HCT116 (cell line): ENCODE measurements at regions not wholly inside any gene's neighbourhood (a gene's known extent, or its start where the extent isn't known, plus 50 kb on each side); places are given as distances from the start of the nearest gene placed in this dataset.

Source experiments
- ATAC-seq: fragments of 200-7000 bp; cut with Tn5 transposase; 2 replicates; pipeline ENCODE4 v1.9.1; 2020; ENCODE audit warnings: mild to moderate bottlenecking, moderate library complexity
- BruUV-seq: library from RNA; stranded (reverse); fragments of 400-500 nt; replicated peaks from 2 replicates; lab custom pipeline; 2021; lab: Mats Ljungman, UMichigan
- CTCF ChIA-PET: fragments of 300-600 bp; sonication (Branson Sonifier 250); formaldehyde crosslinking; loops from one replicate; lab custom pipeline; 2021; ENCODE audit warnings: antibody characterized with exemption; lab: Charles Lee
- POLR2A ChIA-PET: fragments of 300-600, 350-600 bp; sonication (Branson Sonifier 250); formaldehyde crosslinking; loops from one replicate; lab custom pipeline; 2021; ENCODE audit warnings: antibody characterized with exemption; lab: Charles Lee
- RAD21 ChIA-PET, 2 experiments: fragments of 300-600 bp; sonication (Branson Sonifier 250); formaldehyde crosslinking; loops; one replicate each; lab custom pipeline; 2023; ENCODE audit warnings: low total read pairs in 2 of 2; ENCODE audit not compliant: uncharacterized antibody in 2 of 2, unreplicated experiment in 2 of 2, low non-redundant PET in 1 of 2; lab: Charles Lee
- DNase-seq: peaks from one replicate; pipeline ENCODE4 v3.0.0-alpha.2; 2010; ENCODE audit warnings: low read depth, low spot score
- H2AFZ ChIP-seq: fragments of 200-600 bp; shearing (Covaris generic), sonication (generic); 2 replicates; pipeline ENCODE4 v1.6.1; 2017; ENCODE audit warnings: low read depth, mixed run types, mixed read lengths, antibody characterized with exemption, low read length; ENCODE audit not compliant: poor library complexity, severe bottlenecking
- H3K27ac ChIP-seq: 2 replicates; pipeline ENCODE4 v1.5.1; 2012; ENCODE audit warnings: low read depth, low read length
- H3K27me3 ChIP-seq: fragments of 200-600 bp; sonication (generic); 2 replicates; pipeline ENCODE4 v1.6.1; 2016; ENCODE audit warnings: mixed run types, low read length, mixed read lengths; ENCODE audit not compliant: insufficient read depth
- H3K36me3 ChIP-seq, 2 experiments: fragments of 200-500 bp in 1 of 2; fragments of 200-600 bp in 1 of 2; sonication (Bioruptor generic) in 1 of 2; sonication (generic) in 1 of 2; 2 replicates each; pipeline versions ENCODE4 v1.5.1 to v1.6.1; 2014 to 2016; ENCODE audit warnings: low read length in 2 of 2, inconsistent platforms in 1 of 2, mixed read lengths in 1 of 2, mixed run types in 1 of 2; ENCODE audit not compliant: insufficient read depth in 2 of 2, control insufficient read depth in 1 of 2
- H3K4me1 ChIP-seq, 2 experiments: fragments of 200-600 bp in 1 of 2; sonication (generic) in 1 of 2; 2 replicates each; pipeline versions ENCODE4 v1.5.1 to v1.6.1; 2012 to 2017; ENCODE audit warnings: low read length in 2 of 2, inconsistent platforms in 1 of 2, mild to moderate bottlenecking in 1 of 2, mixed read lengths in 1 of 2, mixed run types in 1 of 2, moderate library complexity in 1 of 2; ENCODE audit not compliant: insufficient read depth in 2 of 2, control insufficient read depth in 1 of 2
- H3K4me2 ChIP-seq: fragments of 200-600 bp; sonication (generic); 2 replicates; pipeline ENCODE4 v1.6.1; 2017; ENCODE audit warnings: mixed run types, low read length, mixed read lengths
- H3K4me3 ChIP-seq, 2 experiments: fragments of 200-600 bp in 1 of 2; sonication (generic) in 1 of 2; replicated peaks in 1 of 2; 2 replicates each; pipeline ENCODE4 v1.5.1; 2011 to 2016; ENCODE audit warnings: low read length in 2 of 2, control low read depth in 1 of 2, low read depth in 1 of 2, mild to moderate bottlenecking in 1 of 2, mixed read lengths in 1 of 2, mixed run types in 1 of 2
- H3K79me2 ChIP-seq: fragments of 200-600 bp; sonication (generic); 2 replicates; pipeline ENCODE4 v1.6.1; 2017; ENCODE audit warnings: mild to moderate bottlenecking, mixed run types, low read length, moderate library complexity, mixed read lengths; ENCODE audit not compliant: insufficient read depth
- H3K9ac ChIP-seq: fragments of 200-600 bp; sonication (generic); 2 replicates; pipeline ENCODE4 v1.6.1; 2016; ENCODE audit warnings: low read length, mixed read lengths
- H3K9me2 ChIP-seq: fragments of 200-600 bp; sonication (generic), shearing (Covaris generic); 2 replicates; pipeline ENCODE4 v1.6.1; 2017; ENCODE audit warnings: mixed run types, mild to moderate bottlenecking, moderate library complexity; ENCODE audit not compliant: insufficient read depth
- H3K9me3 ChIP-seq, 2 experiments: fragments of 200-500 bp in 1 of 2; fragments of 200-600 bp in 1 of 2; sonication (Bioruptor generic) in 1 of 2; sonication (generic) in 1 of 2; 2 replicates each; pipeline ENCODE4 v1.6.1; 2014 to 2017; ENCODE audit warnings: low read length in 2 of 2, mixed read lengths in 2 of 2, inconsistent platforms in 1 of 2, low read depth in 1 of 2, mild to moderate bottlenecking in 1 of 2, mixed run types in 1 of 2, moderate library complexity in 1 of 2; ENCODE audit not compliant: control insufficient read depth in 1 of 2, insufficient read depth in 1 of 2
- H4K20me1 ChIP-seq: fragments of 200-600 bp; sonication (generic), shearing (Covaris generic); 2 replicates; pipeline ENCODE4 v1.6.1; 2017; ENCODE audit warnings: mixed run types, mild to moderate bottlenecking, moderate library complexity; ENCODE audit not compliant: insufficient read depth
- CBX3 ChIP-seq: IDR thresholded peaks from 2 replicates; pipeline ENCODE4 v1.6.1; 2012; ENCODE audit warnings: low read depth
- CEBPB ChIP-seq: IDR thresholded peaks from 2 replicates; pipeline ENCODE4 v1.6.1; 2012; ENCODE audit warnings: low read depth
- ELF1 ChIP-seq: IDR thresholded peaks from 2 replicates; pipeline ENCODE4 v1.6.1; 2012; ENCODE audit warnings: low read depth, borderline replicate concordance
- FOSL1 ChIP-seq: IDR thresholded peaks from 2 replicates; pipeline ENCODE4 v1.6.1; 2012; ENCODE audit warnings: low read depth
- JUND ChIP-seq: IDR thresholded peaks from 2 replicates; pipeline ENCODE4 v1.6.1; 2012
- POLR2AphosphoS5 ChIP-seq: IDR thresholded peaks from 2 replicates; pipeline ENCODE4 v1.6.1; 2011; ENCODE audit warnings: mild to moderate bottlenecking, low read depth, low read length, moderate library complexity
- SIN3A ChIP-seq: IDR thresholded peaks from 2 replicates; pipeline ENCODE4 v1.6.1; 2012; ENCODE audit warnings: low read depth
- SRF ChIP-seq: IDR thresholded peaks from 2 replicates; pipeline ENCODE4 v1.6.1; 2012; ENCODE audit warnings: low read depth
- TCF7L2 ChIP-seq: IDR thresholded peaks from 2 replicates; pipeline ENCODE4 v1.7.0; 2011; ENCODE audit warnings: borderline replicate concordance, inconsistent platforms; ENCODE audit not compliant: insufficient read depth, insufficient read length; ENCODE audit errors: extremely low read depth
- YY1 ChIP-seq: IDR thresholded peaks from 2 replicates; pipeline ENCODE4 v1.6.1; 2011; ENCODE audit warnings: low read length, low read depth, moderate library complexity, mild to moderate bottlenecking; ENCODE audit not compliant: insufficient replicate concordance; ENCODE audit errors: extremely low read depth
- ZFX ChIP-seq: fragments of 450-650 bp; IDR thresholded peaks from 2 replicates; pipeline ENCODE4 v1.6.1; 2017
- ZNF274 ChIP-seq: fragments of 200-500 bp; sonication (Bioruptor generic); IDR thresholded peaks from 2 replicates; pipeline ENCODE4 v1.6.1; 2014; ENCODE audit warnings: mild to moderate bottlenecking, low read depth, low read length, inconsistent platforms
- intact Hi-C: fragments of 100-400 bp; cut with micrococcal nuclease; formaldehyde crosslinking; loops from 2 replicates; pipeline ENCODE4 v1.10.0; 2022
- TF ChIP-seq, protein P1 (sequence below): IDR thresholded peaks from 2 replicates; pipeline ENCODE4 v1.6.1; 2012
- TF ChIP-seq, protein P2 (sequence below): IDR thresholded peaks from 2 replicates; pipeline ENCODE4 v1.6.1; 2012
- TF ChIP-seq, protein P3 (sequence below), 3 experiments: fragments of 200-600 bp in 1 of 3; sonication (generic) in 1 of 3; IDR thresholded peaks in 2 of 3; conservative IDR thresholded peaks in 1 of 3; 2 replicates each; pipeline ENCODE4 v1.5.1; 2012 to 2017; ENCODE audit warnings: low read depth in 2 of 3, low read length in 2 of 3, antibody characterized with exemption in 1 of 3, borderline replicate concordance in 1 of 3, control low read depth in 1 of 3, mild to moderate bottlenecking in 1 of 3, mixed read lengths in 1 of 3, mixed run types in 1 of 3, moderate library complexity in 1 of 3; ENCODE audit not compliant: insufficient read depth in 1 of 3
- TF ChIP-seq, protein P4 (sequence below): IDR thresholded peaks from 2 replicates; pipeline ENCODE4 v1.6.1; 2011; ENCODE audit warnings: mild to moderate bottlenecking, low read length, moderate library complexity; ENCODE audit not compliant: insufficient replicate concordance; ENCODE audit errors: extremely low read depth
- TF ChIP-seq, protein P5 (sequence below): IDR thresholded peaks from 2 replicates; pipeline ENCODE4 v1.6.1; 2012; ENCODE audit warnings: low read depth

DNA sequence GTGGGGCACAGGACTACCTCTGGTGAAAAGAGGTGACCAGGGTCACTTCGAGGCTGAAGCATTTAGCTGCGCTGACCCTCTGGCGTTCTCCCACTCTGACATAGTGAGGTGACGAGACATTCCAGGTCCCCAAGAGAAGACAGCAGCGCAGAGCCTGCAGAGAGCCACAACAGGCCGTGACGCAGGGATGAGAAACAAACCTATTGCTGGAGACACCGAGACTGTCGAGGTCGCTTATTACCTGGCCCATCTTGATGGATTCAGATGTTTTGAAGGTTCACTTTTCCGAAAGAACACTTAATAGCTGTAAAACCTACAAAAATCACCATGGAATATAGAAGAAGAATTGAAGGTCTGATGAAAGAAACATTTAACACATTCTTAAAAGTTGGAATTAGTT lies 466.3 kb downstream of the NR2F2 start:
- H4K20me1 ChIP-seq: no peaks in the 10 kb centered on the region
- no peak overlapping the region for H3K4me2 ChIP-seq
- TF ChIP-seq SIN3A: no peak
- TF ChIP-seq, protein P1, sequence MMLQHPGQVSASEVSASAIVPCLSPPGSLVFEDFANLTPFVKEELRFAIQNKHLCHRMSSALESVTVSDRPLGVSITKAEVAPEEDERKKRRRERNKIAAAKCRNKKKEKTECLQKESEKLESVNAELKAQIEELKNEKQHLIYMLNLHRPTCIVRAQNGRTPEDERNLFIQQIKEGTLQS: no peak
- TF ChIP-seq CEBPB: no peak
- no peak for TF ChIP-seq SRF
- TF ChIP-seq, protein P2, sequence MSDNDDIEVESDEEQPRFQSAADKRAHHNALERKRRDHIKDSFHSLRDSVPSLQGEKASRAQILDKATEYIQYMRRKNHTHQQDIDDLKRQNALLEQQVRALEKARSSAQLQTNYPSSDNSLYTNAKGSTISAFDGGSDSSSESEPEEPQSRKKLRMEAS: no peak
- no peak for TF ChIP-seq CBX3
- no peak for TF ChIP-seq TCF7L2
- TF ChIP-seq YY1: no peak
- TF ChIP-seq JUND: no peak
- TF ChIP-seq, protein P3, sequence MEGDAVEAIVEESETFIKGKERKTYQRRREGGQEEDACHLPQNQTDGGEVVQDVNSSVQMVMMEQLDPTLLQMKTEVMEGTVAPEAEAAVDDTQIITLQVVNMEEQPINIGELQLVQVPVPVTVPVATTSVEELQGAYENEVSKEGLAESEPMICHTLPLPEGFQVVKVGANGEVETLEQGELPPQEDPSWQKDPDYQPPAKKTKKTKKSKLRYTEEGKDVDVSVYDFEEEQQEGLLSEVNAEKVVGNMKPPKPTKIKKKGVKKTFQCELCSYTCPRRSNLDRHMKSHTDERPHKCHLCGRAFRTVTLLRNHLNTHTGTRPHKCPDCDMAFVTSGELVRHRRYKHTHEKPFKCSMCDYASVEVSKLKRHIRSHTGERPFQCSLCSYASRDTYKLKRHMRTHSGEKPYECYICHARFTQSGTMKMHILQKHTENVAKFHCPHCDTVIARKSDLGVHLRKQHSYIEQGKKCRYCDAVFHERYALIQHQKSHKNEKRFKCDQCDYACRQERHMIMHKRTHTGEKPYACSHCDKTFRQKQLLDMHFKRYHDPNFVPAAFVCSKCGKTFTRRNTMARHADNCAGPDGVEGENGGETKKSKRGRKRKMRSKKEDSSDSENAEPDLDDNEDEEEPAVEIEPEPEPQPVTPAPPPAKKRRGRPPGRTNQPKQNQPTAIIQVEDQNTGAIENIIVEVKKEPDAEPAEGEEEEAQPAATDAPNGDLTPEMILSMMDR (IDR thresholded peaks at IDR 0.05 in 2 of 3, conservative IDR thresholded peaks at IDR 0.05 in 1 of 3; ENCODE audit: borderline replicate concordance in 1 of 3, insufficient read depth in 1 of 3, low read depth in 2 of 3, low read length in 2 of 3): no peak
- TF ChIP-seq, protein P4, sequence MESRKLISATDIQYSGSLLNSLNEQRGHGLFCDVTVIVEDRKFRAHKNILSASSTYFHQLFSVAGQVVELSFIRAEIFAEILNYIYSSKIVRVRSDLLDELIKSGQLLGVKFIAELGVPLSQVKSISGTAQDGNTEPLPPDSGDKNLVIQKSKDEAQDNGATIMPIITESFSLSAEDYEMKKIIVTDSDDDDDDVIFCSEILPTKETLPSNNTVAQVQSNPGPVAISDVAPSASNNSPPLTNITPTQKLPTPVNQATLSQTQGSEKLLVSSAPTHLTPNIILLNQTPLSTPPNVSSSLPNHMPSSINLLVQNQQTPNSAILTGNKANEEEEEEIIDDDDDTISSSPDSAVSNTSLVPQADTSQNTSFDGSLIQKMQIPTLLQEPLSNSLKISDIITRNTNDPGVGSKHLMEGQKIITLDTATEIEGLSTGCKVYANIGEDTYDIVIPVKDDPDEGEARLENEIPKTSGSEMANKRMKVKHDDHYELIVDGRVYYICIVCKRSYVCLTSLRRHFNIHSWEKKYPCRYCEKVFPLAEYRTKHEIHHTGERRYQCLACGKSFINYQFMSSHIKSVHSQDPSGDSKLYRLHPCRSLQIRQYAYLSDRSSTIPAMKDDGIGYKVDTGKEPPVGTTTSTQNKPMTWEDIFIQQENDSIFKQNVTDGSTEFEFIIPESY: no peak
- TF ChIP-seq ZNF274: no peak
- no peak for TF ChIP-seq POLR2AphosphoS5
- no peak for TF ChIP-seq ELF1
- TF ChIP-seq ZFX: no peak
- TF ChIP-seq FOSL1: no peak
- TF ChIP-seq, protein P5, sequence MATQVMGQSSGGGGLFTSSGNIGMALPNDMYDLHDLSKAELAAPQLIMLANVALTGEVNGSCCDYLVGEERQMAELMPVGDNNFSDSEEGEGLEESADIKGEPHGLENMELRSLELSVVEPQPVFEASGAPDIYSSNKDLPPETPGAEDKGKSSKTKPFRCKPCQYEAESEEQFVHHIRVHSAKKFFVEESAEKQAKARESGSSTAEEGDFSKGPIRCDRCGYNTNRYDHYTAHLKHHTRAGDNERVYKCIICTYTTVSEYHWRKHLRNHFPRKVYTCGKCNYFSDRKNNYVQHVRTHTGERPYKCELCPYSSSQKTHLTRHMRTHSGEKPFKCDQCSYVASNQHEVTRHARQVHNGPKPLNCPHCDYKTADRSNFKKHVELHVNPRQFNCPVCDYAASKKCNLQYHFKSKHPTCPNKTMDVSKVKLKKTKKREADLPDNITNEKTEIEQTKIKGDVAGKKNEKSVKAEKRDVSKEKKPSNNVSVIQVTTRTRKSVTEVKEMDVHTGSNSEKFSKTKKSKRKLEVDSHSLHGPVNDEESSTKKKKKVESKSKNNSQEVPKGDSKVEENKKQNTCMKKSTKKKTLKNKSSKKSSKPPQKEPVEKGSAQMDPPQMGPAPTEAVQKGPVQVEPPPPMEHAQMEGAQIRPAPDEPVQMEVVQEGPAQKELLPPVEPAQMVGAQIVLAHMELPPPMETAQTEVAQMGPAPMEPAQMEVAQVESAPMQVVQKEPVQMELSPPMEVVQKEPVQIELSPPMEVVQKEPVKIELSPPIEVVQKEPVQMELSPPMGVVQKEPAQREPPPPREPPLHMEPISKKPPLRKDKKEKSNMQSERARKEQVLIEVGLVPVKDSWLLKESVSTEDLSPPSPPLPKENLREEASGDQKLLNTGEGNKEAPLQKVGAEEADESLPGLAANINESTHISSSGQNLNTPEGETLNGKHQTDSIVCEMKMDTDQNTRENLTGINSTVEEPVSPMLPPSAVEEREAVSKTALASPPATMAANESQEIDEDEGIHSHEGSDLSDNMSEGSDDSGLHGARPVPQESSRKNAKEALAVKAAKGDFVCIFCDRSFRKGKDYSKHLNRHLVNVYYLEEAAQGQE: no peak
- no peaks in the 10 kb centered on the region for H3K79me2 ChIP-seq
- no peak overlapping the region for H2AFZ ChIP-seq
- no peaks in the 10 kb centered on the region for H3K36me3 ChIP-seq
- RAD21 ChIA-PET: no interaction called here
- intact Hi-C loops: no loop called here
- no peaks in the 10 kb centered on the region for H3K9me3 ChIP-seq
- no peak overlapping the region for H3K9ac ChIP-seq
- ATAC-seq (no peak), DNase-seq (no peak)
- H3K4me1 ChIP-seq: no peaks in the 10 kb centered on the region
- H3K27ac ChIP-seq: no peak overlapping the region
- POLR2A ChIA-PET: no interaction called here
- H3K4me3 ChIP-seq: no peak overlapping the region
- CTCF ChIA-PET: no interaction called here
- H3K9me2 ChIP-seq: no peaks in the 10 kb centered on the region
- H3K27me3 ChIP-seq: 0 out of 2 replicates have a peak, but pooled peaks cover under 1% of the 10 kb centered on the region
- no TSS peak for BruUV-seq
